Endothelial cell of umbilical vein (primary cell): ENCODE measurements at regions not wholly inside any gene's neighbourhood (a gene's known extent, or its start where the extent isn't known, plus 50 kb on each side); places are given as distances from the start of the nearest gene placed in this dataset.

Experiments
- EZH2 ChIP-seq: IDR thresholded peaks from 2 replicates; pipeline ENCODE4 v1.6.1; 2012; ENCODE audit warnings: borderline replicate concordance, low read depth, mild to moderate bottlenecking, moderate library complexity, low read length, inconsistent platforms; ENCODE audit not compliant: severe bottlenecking
- POLR2A ChIP-seq: IDR thresholded peaks from 2 replicates; pipeline ENCODE4 v1.6.1; 2012; ENCODE audit warnings: low read depth, mild to moderate bottlenecking, control low read depth, low read length
- POLR2AphosphoS5 ChIP-seq: IDR thresholded peaks from 2 replicates; pipeline ENCODE4 v1.6.1; 2012; ENCODE audit warnings: low read depth, mild to moderate bottlenecking, control low read depth, low read length, moderate library complexity; ENCODE audit not compliant: insufficient read depth
- TF ChIP-seq, protein P1 (sequence below), 2 donors: IDR thresholded peaks; 1 replicate in 1 of 2; 2 replicates in 1 of 2; pipeline ENCODE4 v1.5.1; 2011; ENCODE audit warnings: low read length in 2 of 2, mild to moderate bottlenecking in 2 of 2, moderate library complexity in 2 of 2, control low read depth in 1 of 2, inconsistent platforms in 1 of 2, low read depth in 1 of 2; ENCODE audit not compliant: insufficient read depth in 1 of 2; ENCODE audit errors: extremely low read depth in 1 of 2

DNA sequence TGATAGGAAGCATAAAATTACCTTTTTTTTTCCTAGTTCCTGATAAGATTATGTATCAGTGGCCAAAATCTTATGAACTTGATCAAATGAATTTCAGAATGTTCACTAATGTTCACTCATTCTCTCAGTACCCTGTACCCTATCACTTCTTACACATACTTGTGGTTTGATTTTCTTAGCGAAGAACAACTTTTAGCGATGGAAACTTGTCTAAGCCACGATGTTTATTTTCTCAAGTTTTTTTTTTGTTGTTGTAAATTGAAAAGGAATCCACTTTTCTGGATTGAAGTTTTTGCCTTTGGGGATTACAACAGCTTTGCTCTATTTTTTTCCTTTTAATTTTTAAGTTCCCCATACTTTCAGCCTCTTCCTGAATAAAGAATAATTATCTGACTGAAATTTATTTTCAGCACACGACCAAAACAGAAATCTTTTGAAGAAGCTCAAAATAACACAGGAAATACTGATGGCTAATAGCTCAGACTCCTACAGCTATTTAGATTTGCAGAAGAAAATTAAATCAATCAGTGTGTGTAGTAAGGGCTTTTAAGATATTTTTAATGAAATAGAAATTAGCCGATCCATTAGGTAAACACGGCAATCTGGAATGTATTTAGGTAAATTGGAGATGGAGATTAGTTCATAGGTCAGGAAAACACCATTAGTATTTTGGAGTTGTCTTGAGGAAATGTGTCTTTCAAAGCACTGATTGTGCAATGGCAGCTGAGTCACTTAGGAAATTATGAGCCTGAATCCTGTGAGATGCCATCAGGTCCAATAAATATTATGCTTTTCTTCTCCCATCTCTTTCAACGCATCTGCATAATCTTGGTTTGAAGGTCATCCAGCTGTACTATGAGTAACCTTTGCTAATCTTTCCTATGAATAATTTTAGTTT lies 217.5 kb downstream of the GJA1 start:
- TF ChIP-seq EZH2 (no peak), POLR2AphosphoS5 (peak; percentile 82), POLR2A (peak; percentile 29)
- TF ChIP-seq, protein P1, sequence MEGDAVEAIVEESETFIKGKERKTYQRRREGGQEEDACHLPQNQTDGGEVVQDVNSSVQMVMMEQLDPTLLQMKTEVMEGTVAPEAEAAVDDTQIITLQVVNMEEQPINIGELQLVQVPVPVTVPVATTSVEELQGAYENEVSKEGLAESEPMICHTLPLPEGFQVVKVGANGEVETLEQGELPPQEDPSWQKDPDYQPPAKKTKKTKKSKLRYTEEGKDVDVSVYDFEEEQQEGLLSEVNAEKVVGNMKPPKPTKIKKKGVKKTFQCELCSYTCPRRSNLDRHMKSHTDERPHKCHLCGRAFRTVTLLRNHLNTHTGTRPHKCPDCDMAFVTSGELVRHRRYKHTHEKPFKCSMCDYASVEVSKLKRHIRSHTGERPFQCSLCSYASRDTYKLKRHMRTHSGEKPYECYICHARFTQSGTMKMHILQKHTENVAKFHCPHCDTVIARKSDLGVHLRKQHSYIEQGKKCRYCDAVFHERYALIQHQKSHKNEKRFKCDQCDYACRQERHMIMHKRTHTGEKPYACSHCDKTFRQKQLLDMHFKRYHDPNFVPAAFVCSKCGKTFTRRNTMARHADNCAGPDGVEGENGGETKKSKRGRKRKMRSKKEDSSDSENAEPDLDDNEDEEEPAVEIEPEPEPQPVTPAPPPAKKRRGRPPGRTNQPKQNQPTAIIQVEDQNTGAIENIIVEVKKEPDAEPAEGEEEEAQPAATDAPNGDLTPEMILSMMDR (IDR thresholded peaks at IDR 0.05; ENCODE audit: extremely low read depth in 1 of 2, insufficient read depth in 1 of 2, low read depth in 1 of 2, low read length in 2 of 2) = no peak
